ENCODE measurements at regions not wholly inside any gene's neighbourhood (a gene's known extent, or its start where the extent isn't known, plus 50 kb on each side); places are given as distances from the start of the nearest gene placed in this dataset.
A peak's percentile ranks its signal among the peaks of the same experiment; 100 is the strongest.

- Mint-ChIP-seq H3K9me3 (no peaks in the 10 kb centered on the region), H3K4me3 (no peak overlapping the region), H3K27me3 (ENCODE audit: low read depth) (no peaks in the 10 kb centered on the region), H3K36me3 (ENCODE audit: low read depth) (no peaks in the 10 kb centered on the region), H3K4me1 (no peaks in the 10 kb centered on the region), H3K27ac (no peak overlapping the region)
- TF ChIP-seq CTCF (IDR thresholded peaks at IDR 0.05; ENCODE audit: unreplicated experiment in 3 of 3), result no peak
These were observed 200.5 kb downstream of the KIF20B start for GRCh38 chr10:89901895-89902294.

GRCh38 chr10:89904755-89905154 is 203.4 kb downstream of the KIF20B start:
- Mint-ChIP-seq H3K4me1 (no peaks in the 10 kb centered on the region), H3K27me3 (ENCODE audit: low read depth) (no peaks in the 10 kb centered on the region), H3K9me3 (no peaks in the 10 kb centered on the region), H3K36me3 (ENCODE audit: low read depth) (no peaks in the 10 kb centered on the region), H3K27ac (no peak overlapping the region), H3K4me3 (no peak overlapping the region)
- TF ChIP-seq CTCF (IDR thresholded peaks at IDR 0.05; ENCODE audit: unreplicated experiment in 3 of 3), result no peak

GRCh38 chr10:89909752-89910151 is 208.4 kb downstream of the KIF20B start:
- Mint-ChIP-seq H3K4me1 (no peaks in the 10 kb centered on the region), H3K9me3 (no peaks in the 10 kb centered on the region), H3K27me3 (ENCODE audit: low read depth) (peaks cover 8% of the 10 kb centered on the region), H3K27ac (no peak overlapping the region), H3K4me3 (no peak overlapping the region), H3K36me3 (ENCODE audit: low read depth) (no peaks in the 10 kb centered on the region)
- no peak for TF ChIP-seq CTCF (IDR thresholded peaks at IDR 0.05; ENCODE audit: unreplicated experiment in 3 of 3)

GRCh38 chr10:89915021-89915420 is 213.6 kb downstream of the KIF20B start:
- no peaks in the 10 kb centered on the region for H3K9me3 Mint-ChIP-seq
- no peak overlapping the region for H3K27ac Mint-ChIP-seq
- no peak overlapping the region for H3K4me3 Mint-ChIP-seq
- H3K36me3 Mint-ChIP-seq (ENCODE audit: low read depth), result no peaks in the 10 kb centered on the region
- H3K27me3 Mint-ChIP-seq (ENCODE audit: low read depth), result peaks cover 8% of the 10 kb centered on the region
- no peak for TF ChIP-seq CTCF (IDR thresholded peaks at IDR 0.05; ENCODE audit: unreplicated experiment in 3 of 3)
- no peaks in the 10 kb centered on the region for H3K4me1 Mint-ChIP-seq

GRCh38 chr10:89915968-89916367 is 214.6 kb downstream of the KIF20B start:
- Mint-ChIP-seq H3K9me3 (no peaks in the 10 kb centered on the region), H3K27me3 (ENCODE audit: low read depth) (peaks cover 7% of the 10 kb centered on the region), H3K4me3 (no peak overlapping the region), H3K36me3 (ENCODE audit: low read depth) (no peaks in the 10 kb centered on the region), H3K27ac (peak overlapping the region in 1 of 3 experiments; percentile 4), H3K4me1 (no peaks in the 10 kb centered on the region)
- TF ChIP-seq CTCF (IDR thresholded peaks at IDR 0.05; ENCODE audit: unreplicated experiment in 3 of 3), result no peak

GRCh38 chr10:89916468-89917215 is 215.3 kb downstream of the KIF20B start:
- Mint-ChIP-seq H3K36me3 (ENCODE audit: low read depth) (no peaks in the 10 kb centered on the region), H3K4me1 (no peaks in the 10 kb centered on the region), H3K9me3 (no peaks in the 10 kb centered on the region), H3K27ac (peak overlapping the region in 1 of 3 experiments; percentile 4), H3K4me3 (no peak overlapping the region), H3K27me3 (ENCODE audit: low read depth) (peaks cover 7% of the 10 kb centered on the region)
- no peak for TF ChIP-seq CTCF (IDR thresholded peaks at IDR 0.05; ENCODE audit: unreplicated experiment in 3 of 3)
